ENCODE measurements at regions not wholly inside any gene's neighbourhood (a gene's known extent, or its start where the extent isn't known, plus 50 kb on each side); places are given as distances from the start of the nearest gene placed in this dataset.
A peak's percentile ranks its signal among the peaks of the same experiment; 100 is the strongest.

DNA sequence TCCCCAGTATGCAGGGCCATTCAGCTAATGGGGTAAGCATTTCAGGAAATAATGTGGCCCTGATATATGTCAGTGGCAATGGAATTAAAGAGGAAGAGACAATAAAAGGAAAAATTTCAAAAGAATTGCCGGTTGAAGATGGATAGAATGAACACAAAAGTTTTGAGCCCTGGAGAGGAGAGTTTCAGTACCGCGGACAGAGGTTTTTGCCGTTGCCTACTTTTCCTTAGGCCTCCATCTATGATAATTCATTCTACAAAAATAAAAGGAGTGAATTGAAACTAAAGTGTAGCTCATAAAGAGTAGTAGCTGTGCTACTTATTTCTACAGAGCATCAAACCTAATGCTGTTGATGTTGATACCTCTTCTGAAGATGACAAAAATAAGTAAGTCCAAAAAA lies 140.7 kb downstream of the RNASET2 start:
- intact Hi-C loops (cut with DNase I), result no loop called here
- H3K36me3 ChIP-seq (ENCODE audit: control insufficient read depth in 2 of 3, insufficient read depth in 3 of 3, low read length in 3 of 3), result no peaks in the 10 kb centered on the region
- H3K27me3 ChIP-seq (ENCODE audit: control insufficient read depth, insufficient read depth, low read length), result no peaks in the 10 kb centered on the region
- no peaks in the 10 kb centered on the region for H3K9me3 ChIP-seq (ENCODE audit: control insufficient read depth in 2 of 3, insufficient read depth in 1 of 3, low read length in 3 of 3)
- no peak overlapping the region for H3K27ac ChIP-seq (ENCODE audit: low read depth in 2 of 2, low read length in 2 of 2)
- no peaks in the 10 kb centered on the region for H3K4me1 ChIP-seq (ENCODE audit: control insufficient read depth in 2 of 3, insufficient read depth in 2 of 3, low read depth in 1 of 3, low read length in 3 of 3)
- TF ChIP-seq CTCF (IDR thresholded peaks at IDR 0.05; ENCODE audit: borderline replicate concordance, extremely low read depth, insufficient read depth), result no peak
- no peak for FAIRE-seq
- DNase-seq, result peak in 2 of 5 donors; percentile 44 to 70
- H3K4me3 ChIP-seq (ENCODE audit: low read length in 3 of 3), result no peak overlapping the region
- H3K9ac ChIP-seq (ENCODE audit: low read length in 3 of 3), result no peak overlapping the region

DNA sequence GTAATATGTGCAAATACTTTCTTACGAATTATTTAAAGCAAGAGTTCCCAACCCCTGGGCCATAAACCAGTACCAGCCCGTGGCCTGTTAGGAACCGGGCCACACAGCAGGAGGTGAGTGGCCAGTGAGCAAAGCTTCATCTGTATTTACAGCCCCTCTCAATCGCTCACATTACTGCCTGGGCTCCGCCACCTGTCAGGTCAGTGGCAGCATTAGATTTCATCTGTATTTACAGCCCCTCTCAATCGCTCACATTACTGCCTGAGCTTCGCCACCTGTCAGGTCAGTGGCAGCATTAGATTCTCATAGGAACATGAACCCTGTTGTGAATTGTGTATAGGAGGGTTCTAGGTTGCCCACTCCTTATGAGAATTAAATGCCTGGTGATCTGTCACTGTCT lies 142.0 kb downstream of the RNASET2 start:
- no peaks in the 10 kb centered on the region for H3K4me1 ChIP-seq (ENCODE audit: control insufficient read depth in 2 of 3, insufficient read depth in 2 of 3, low read depth in 1 of 3, low read length in 3 of 3)
- intact Hi-C loops (cut with DNase I), result no loop called here
- no peak for TF ChIP-seq CTCF (IDR thresholded peaks at IDR 0.05; ENCODE audit: borderline replicate concordance, extremely low read depth, insufficient read depth)
- H3K4me3 ChIP-seq (ENCODE audit: low read length in 3 of 3), result no peak overlapping the region
- peak in 3 of 5 donors; percentile 30 to 51 (median 47) for DNase-seq
- no peak for FAIRE-seq
- H3K27me3 ChIP-seq (ENCODE audit: control insufficient read depth, insufficient read depth, low read length), result no peaks in the 10 kb centered on the region
- H3K9me3 ChIP-seq (ENCODE audit: control insufficient read depth in 2 of 3, insufficient read depth in 1 of 3, low read length in 3 of 3), result no peaks in the 10 kb centered on the region
- no peaks in the 10 kb centered on the region for H3K36me3 ChIP-seq (ENCODE audit: control insufficient read depth in 2 of 3, insufficient read depth in 3 of 3, low read length in 3 of 3)
- no peak overlapping the region for H3K27ac ChIP-seq (ENCODE audit: low read depth in 2 of 2, low read length in 2 of 2)
- H3K9ac ChIP-seq (ENCODE audit: low read length in 3 of 3), result no peak overlapping the region

- H3K9ac ChIP-seq (ENCODE audit: low read length in 3 of 3), result no peak overlapping the region
- no peaks in the 10 kb centered on the region for H3K9me3 ChIP-seq (ENCODE audit: control insufficient read depth in 2 of 3, insufficient read depth in 1 of 3, low read length in 3 of 3)
- no peak for TF ChIP-seq CTCF (IDR thresholded peaks at IDR 0.05; ENCODE audit: borderline replicate concordance, extremely low read depth, insufficient read depth)
- DNase-seq (no peak), FAIRE-seq (no peak)
- no peak overlapping the region for H3K4me3 ChIP-seq (ENCODE audit: low read length in 3 of 3)
- H3K27me3 ChIP-seq (ENCODE audit: control insufficient read depth, insufficient read depth, low read length), result no peaks in the 10 kb centered on the region
- no peak overlapping the region for H3K27ac ChIP-seq (ENCODE audit: low read depth in 2 of 2, low read length in 2 of 2)
- no peaks in the 10 kb centered on the region for H3K4me1 ChIP-seq (ENCODE audit: control insufficient read depth in 2 of 3, insufficient read depth in 2 of 3, low read depth in 1 of 3, low read length in 3 of 3)
- intact Hi-C loops (cut with DNase I), result no loop called here
- H3K36me3 ChIP-seq (ENCODE audit: control insufficient read depth in 2 of 3, insufficient read depth in 3 of 3, low read length in 3 of 3), result no peaks in the 10 kb centered on the region
Measured at GRCh38 chr6:166813461-166813860, 142.9 kb downstream of the RNASET2 start.

DNA sequence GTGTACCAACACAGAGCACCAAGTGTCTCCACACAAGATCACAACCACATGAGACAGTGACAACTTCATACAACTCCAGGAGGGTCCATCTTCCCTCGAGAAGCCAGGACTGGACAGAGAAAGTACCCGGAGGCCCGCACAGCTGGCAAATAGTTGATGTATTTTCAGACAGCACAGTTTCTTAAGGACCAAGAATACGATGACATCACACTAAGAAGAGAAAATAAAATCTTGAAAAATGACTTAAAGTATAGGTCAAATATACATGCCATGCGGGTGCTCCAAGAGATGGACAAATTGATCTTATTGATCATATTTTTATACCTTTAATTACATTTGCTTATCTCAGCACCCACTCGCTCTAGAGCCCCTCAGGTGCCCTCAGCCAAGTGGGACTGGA lies 145.5 kb downstream of the RNASET2 start:
- TF ChIP-seq CTCF (IDR thresholded peaks at IDR 0.05; ENCODE audit: borderline replicate concordance, extremely low read depth, insufficient read depth), result no peak
- no peaks in the 10 kb centered on the region for H3K27me3 ChIP-seq (ENCODE audit: control insufficient read depth, insufficient read depth, low read length)
- FAIRE-seq, result no peak
- H3K9ac ChIP-seq (ENCODE audit: low read length in 3 of 3), result no peak overlapping the region
- H3K4me1 ChIP-seq (ENCODE audit: control insufficient read depth in 2 of 3, insufficient read depth in 2 of 3, low read depth in 1 of 3, low read length in 3 of 3), result no peaks in the 10 kb centered on the region
- no peak overlapping the region for H3K27ac ChIP-seq (ENCODE audit: low read depth in 2 of 2, low read length in 2 of 2)
- no peak overlapping the region for H3K4me3 ChIP-seq (ENCODE audit: low read length in 3 of 3)
- no peak for DNase-seq
- H3K9me3 ChIP-seq (ENCODE audit: control insufficient read depth in 2 of 3, insufficient read depth in 1 of 3, low read length in 3 of 3), result peaks cover 0 to 18% (median 0%) of the 10 kb centered on the region in 3 donors
- intact Hi-C loops (cut with DNase I), result no loop called here
- H3K36me3 ChIP-seq (ENCODE audit: control insufficient read depth in 2 of 3, insufficient read depth in 3 of 3, low read length in 3 of 3), result no peaks in the 10 kb centered on the region

Data from kidney (tissue), 13 donors.